HEK293T (cell line): ENCODE measurements at regions not wholly inside any gene's neighbourhood (a gene's known extent, or its start where the extent isn't known, plus 50 kb on each side); places are given as distances from the start of the nearest gene placed in this dataset.

Source experiments
- BHLHE40 ChIP-seq: fragments of 450-650 bp; IDR thresholded peaks from 2 replicates; pipeline ENCODE4 v1.6.1; 2016; ENCODE audit warnings: mild to moderate bottlenecking, moderate library complexity, borderline replicate concordance
- ELF4 ChIP-seq: fragments of 450-650 bp; IDR thresholded peaks from 2 replicates; pipeline ENCODE4 v1.6.1; 2017; ENCODE audit warnings: antibody characterized with exemption
- FOXK2 ChIP-seq: fragments of 450-650 bp; IDR thresholded peaks from 2 replicates; pipeline ENCODE4 v1.6.1; 2016; ENCODE audit warnings: mild to moderate bottlenecking
- FOXM1 ChIP-seq: fragments of 450-650 bp; IDR thresholded peaks from 2 replicates; pipeline ENCODE4 v1.6.1; 2017; ENCODE audit warnings: mild to moderate bottlenecking, borderline replicate concordance
- SUZ12 ChIP-seq: fragments of 450-650 bp; IDR thresholded peaks from 2 replicates; pipeline ENCODE4 v1.6.1; 2016; ENCODE audit warnings: mild to moderate bottlenecking

DNA sequence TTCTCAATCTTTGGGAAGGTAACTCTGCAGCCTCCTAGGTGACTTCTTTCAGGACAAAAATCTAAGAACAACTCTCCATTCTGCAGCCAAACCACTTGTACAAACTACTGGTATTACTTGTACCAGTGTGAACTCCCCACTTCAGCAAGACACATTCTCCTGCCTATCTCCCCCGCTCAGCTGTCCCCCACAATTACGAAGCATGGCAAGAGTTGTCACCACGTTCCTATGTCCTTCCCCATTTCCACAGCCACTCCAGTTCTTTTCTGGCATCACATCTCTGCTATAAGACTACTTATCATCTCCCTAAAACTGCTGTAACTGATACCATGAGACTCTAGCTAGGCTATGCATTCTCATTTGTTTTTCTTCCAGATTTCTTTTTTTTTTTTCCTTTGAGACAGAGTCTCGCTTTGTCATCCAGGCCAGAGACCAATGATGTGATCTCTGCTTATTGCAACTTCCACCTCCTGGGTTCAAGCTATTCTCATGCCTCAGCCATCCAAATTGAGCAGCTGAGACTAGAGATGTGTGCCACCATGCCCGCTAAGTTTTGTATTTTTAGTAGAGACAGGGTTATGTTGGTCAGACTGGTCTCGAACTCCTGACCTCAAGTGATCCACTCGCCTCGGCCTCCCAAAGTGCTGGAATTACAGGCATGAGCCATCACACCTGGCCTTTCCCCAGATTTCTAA is 71.9 kb upstream of the CDON start:
- TF ChIP-seq ELF4: no peak
- no peak for TF ChIP-seq BHLHE40
- TF ChIP-seq SUZ12: no peak
- TF ChIP-seq FOXK2: no peak
- TF ChIP-seq FOXM1: no peak
